ENCODE measurements at regions not wholly inside any gene's neighbourhood (a gene's known extent, or its start where the extent isn't known, plus 50 kb on each side); places are given as distances from the start of the nearest gene placed in this dataset.

DNA sequence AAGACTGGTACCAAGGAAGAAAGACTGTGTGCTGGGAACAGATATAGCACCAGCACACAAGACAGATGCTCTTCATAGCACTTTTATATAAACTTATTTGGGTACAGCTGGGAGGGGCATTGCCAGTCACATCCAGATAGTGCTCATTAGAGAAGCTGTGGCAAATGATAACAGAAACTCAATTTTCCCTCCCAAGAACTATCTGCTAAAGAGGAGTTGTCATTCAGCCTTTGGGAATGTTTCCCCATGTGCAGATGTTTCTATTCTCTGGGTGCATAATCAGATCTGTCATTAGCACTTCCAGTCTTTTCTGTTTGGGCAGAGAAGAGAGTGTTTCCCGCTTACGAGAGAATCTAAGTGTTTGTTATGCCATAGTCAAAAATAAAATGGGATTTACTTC is 714.9 kb upstream of the MDGA2 start:
- Histone ChIP-seq H3K4me1 (ENCODE audit: insufficient read depth, low read length, poor library complexity, severe bottlenecking) (no peaks in the 10 kb centered on the region), H3K9me3 (ENCODE audit: low read depth, low read length, poor library complexity, severe bottlenecking) (no peaks in the 10 kb centered on the region), H3K36me3 (ENCODE audit: insufficient read depth, low read length, poor library complexity, severe bottlenecking) (no peaks in the 10 kb centered on the region), H3K27me3 (replicated peaks; ENCODE audit: insufficient read depth, low read depth, low read length, poor library complexity) (no peaks in the 10 kb centered on the region), H3K27ac (ENCODE audit: low read depth, low read length, poor library complexity, severe bottlenecking) (no peak overlapping the region), H3K4me3 (ENCODE audit: low read depth, low read length, poor library complexity, severe bottlenecking) (no peak overlapping the region)
- no peak for DNase-seq (ENCODE audit: low spot score)
- TF ChIP-seq, protein P1, sequence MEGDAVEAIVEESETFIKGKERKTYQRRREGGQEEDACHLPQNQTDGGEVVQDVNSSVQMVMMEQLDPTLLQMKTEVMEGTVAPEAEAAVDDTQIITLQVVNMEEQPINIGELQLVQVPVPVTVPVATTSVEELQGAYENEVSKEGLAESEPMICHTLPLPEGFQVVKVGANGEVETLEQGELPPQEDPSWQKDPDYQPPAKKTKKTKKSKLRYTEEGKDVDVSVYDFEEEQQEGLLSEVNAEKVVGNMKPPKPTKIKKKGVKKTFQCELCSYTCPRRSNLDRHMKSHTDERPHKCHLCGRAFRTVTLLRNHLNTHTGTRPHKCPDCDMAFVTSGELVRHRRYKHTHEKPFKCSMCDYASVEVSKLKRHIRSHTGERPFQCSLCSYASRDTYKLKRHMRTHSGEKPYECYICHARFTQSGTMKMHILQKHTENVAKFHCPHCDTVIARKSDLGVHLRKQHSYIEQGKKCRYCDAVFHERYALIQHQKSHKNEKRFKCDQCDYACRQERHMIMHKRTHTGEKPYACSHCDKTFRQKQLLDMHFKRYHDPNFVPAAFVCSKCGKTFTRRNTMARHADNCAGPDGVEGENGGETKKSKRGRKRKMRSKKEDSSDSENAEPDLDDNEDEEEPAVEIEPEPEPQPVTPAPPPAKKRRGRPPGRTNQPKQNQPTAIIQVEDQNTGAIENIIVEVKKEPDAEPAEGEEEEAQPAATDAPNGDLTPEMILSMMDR (conservative IDR thresholded peaks at IDR 0.05; ENCODE audit: low read depth, low read length) = no peak
- TF ChIP-seq EZH2 (IDR thresholded peaks at IDR 0.05; ENCODE audit: borderline replicate concordance, low read depth, low read length, poor library complexity, severe bottlenecking) = no peak
- intact Hi-C loops (cut with micrococcal nuclease; ENCODE audit: unreplicated experiment) = no loop called here
- no TSS peak for BruUV-seq (replicated peaks)
- ChIA-PET CTCF (no interaction called here), POLR2A (ENCODE audit: low non-redundant PET) (no interaction called here)

DNA sequence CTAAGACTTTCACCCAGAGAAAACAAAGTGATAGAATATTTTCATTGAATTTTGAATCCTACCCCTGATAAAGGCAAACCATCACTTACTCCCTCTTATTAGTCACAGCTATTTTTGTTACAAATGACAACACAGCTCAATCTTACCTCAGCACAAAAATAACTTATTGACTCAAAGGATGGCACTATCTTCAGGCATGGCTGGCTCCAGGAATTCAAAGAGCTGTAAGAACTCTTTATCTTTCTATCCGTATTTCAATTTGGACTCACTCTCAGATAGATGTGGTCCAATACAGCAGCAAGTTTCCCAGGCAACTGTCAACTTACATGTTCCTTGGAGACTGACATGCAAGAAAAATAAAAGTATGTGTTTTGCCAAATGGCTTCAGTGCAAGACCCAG is 709.4 kb upstream of the MDGA2 start:
- H3K9me3 ChIP-seq (ENCODE audit: low read depth, low read length, poor library complexity, severe bottlenecking) = no peaks in the 10 kb centered on the region
- no peak overlapping the region for H3K27ac ChIP-seq (ENCODE audit: low read depth, low read length, poor library complexity, severe bottlenecking)
- no peaks in the 10 kb centered on the region for H3K4me1 ChIP-seq (ENCODE audit: insufficient read depth, low read length, poor library complexity, severe bottlenecking)
- ChIA-PET CTCF (no interaction called here), POLR2A (ENCODE audit: low non-redundant PET) (interaction anchor here (0.7 kb wide), 1 partner anchor 408 kb away, joined by 3 read pairs; no protein-coding TSS in a partner anchor)
- no peak for DNase-seq (ENCODE audit: low spot score)
- H3K36me3 ChIP-seq (ENCODE audit: insufficient read depth, low read length, poor library complexity, severe bottlenecking) = no peaks in the 10 kb centered on the region
- intact Hi-C loops (cut with micrococcal nuclease; ENCODE audit: unreplicated experiment) = no loop called here
- TF ChIP-seq EZH2 (IDR thresholded peaks at IDR 0.05; ENCODE audit: borderline replicate concordance, low read depth, low read length, poor library complexity, severe bottlenecking) = no peak
- TF ChIP-seq, protein P1 (conservative IDR thresholded peaks at IDR 0.05; ENCODE audit: low read depth, low read length) = no peak
- BruUV-seq (replicated peaks) = no TSS peak
- no peaks in the 10 kb centered on the region for H3K27me3 ChIP-seq (replicated peaks; ENCODE audit: insufficient read depth, low read depth, low read length, poor library complexity)
- no peak overlapping the region for H3K4me3 ChIP-seq (ENCODE audit: low read depth, low read length, poor library complexity, severe bottlenecking)

DNA sequence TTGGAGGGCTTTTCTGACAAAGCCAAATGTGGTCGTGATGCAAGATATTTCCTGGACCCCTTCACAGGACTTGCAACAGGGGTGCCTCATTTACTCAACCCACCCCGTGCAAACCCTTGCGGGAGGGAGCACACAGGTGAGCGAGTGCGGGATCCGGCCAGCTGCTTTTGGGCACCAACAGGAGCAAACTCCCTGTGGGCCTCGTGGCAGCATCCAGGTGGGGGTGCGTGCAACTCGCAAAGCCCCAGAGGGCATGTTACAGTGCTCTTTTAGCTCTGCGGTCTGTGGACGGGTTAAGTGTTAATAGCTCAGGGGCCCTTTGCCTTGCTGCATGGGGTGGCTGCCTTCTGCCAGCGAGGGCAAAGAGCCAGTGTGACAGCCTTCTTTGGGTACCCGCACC is 707.6 kb upstream of the MDGA2 start:
- Histone ChIP-seq H3K27ac (ENCODE audit: low read depth, low read length, poor library complexity, severe bottlenecking) (no peak overlapping the region), H3K4me1 (ENCODE audit: insufficient read depth, low read length, poor library complexity, severe bottlenecking) (no peaks in the 10 kb centered on the region), H3K27me3 (replicated peaks; ENCODE audit: insufficient read depth, low read depth, low read length, poor library complexity) (no peaks in the 10 kb centered on the region), H3K4me3 (ENCODE audit: low read depth, low read length, poor library complexity, severe bottlenecking) (no peak overlapping the region), H3K36me3 (ENCODE audit: insufficient read depth, low read length, poor library complexity, severe bottlenecking) (no peaks in the 10 kb centered on the region), H3K9me3 (ENCODE audit: low read depth, low read length, poor library complexity, severe bottlenecking) (no peaks in the 10 kb centered on the region)
- BruUV-seq (replicated peaks) = no TSS peak
- ChIA-PET POLR2A (ENCODE audit: low non-redundant PET) (no interaction called here), CTCF (no interaction called here)
- TF ChIP-seq, protein P1 (conservative IDR thresholded peaks at IDR 0.05; ENCODE audit: low read depth, low read length) = no peak
- no peak for TF ChIP-seq EZH2 (IDR thresholded peaks at IDR 0.05; ENCODE audit: borderline replicate concordance, low read depth, low read length, poor library complexity, severe bottlenecking)
- intact Hi-C loops (cut with micrococcal nuclease; ENCODE audit: unreplicated experiment) = no loop called here
- DNase-seq (ENCODE audit: low spot score) = no peak
